ENCODE measurements at regions not wholly inside any gene's neighbourhood (a gene's known extent, or its start where the extent isn't known, plus 50 kb on each side); places are given as distances from the start of the nearest gene placed in this dataset.

DNA sequence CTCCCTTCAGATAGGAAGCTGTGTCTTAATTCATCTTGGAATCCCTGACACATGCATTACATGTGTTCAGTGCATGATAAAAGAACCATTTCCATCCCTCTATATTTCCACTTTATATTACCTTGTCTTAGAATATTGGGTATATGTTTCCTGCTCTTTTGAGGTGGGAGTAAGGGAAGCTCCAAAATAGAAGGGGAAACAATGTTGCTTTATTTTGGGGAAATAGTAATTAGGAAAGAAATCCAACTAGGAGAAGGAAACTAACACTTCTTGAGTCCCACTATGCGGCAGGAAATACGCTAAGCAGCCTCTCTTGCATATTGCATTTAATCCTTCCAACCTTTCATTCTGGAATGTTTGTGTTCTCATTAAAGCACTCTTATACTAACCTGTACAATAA lies 89.4 kb upstream of the VAV3 start:
- Histone ChIP-seq H3K9ac (ENCODE audit: low read depth, low read length) (no peak overlapping the region), H2BK5ac (ENCODE audit: low read depth, low read length, poor library complexity, severe bottlenecking) (no peak overlapping the region), H2AK5ac (ENCODE audit: low read depth, low read length) (no peak overlapping the region), H3K36me3 (ENCODE audit: control insufficient read depth, insufficient read depth, low read length) (no peaks in the 10 kb centered on the region), H2AFZ (replicated peaks; ENCODE audit: low read length, poor library complexity) (no peak overlapping the region), H3K4me3 (ENCODE audit: insufficient read depth, low read depth, low read length) (no peak overlapping the region), H4K20me1 (ENCODE audit: insufficient read depth, low read length) (no peaks in the 10 kb centered on the region), H3K9me3 (ENCODE audit: control insufficient read depth, insufficient read depth, low read length) (no peaks in the 10 kb centered on the region), H3K4me1 (ENCODE audit: control insufficient read depth, insufficient read depth, low read length) (no peaks in the 10 kb centered on the region), H3K79me1 (ENCODE audit: low read depth in 1 of 2, low read length in 2 of 2) (no peaks in the 10 kb centered on the region), H3K18ac (ENCODE audit: low read depth, low read length) (no peak overlapping the region), H3K4ac (ENCODE audit: low read depth, low read length) (no peak overlapping the region), H3K27me3 (ENCODE audit: control insufficient read depth, insufficient read depth, low read length) (no peaks in the 10 kb centered on the region), H4K5ac (ENCODE audit: low read depth, low read length) (no peak overlapping the region), H3K4me2 (ENCODE audit: low read depth, low read length) (no peak overlapping the region), H3K23ac (ENCODE audit: low read depth, low read length) (no peak overlapping the region), H2BK15ac (ENCODE audit: low read depth, low read length) (no peak overlapping the region), H3K9me1 (ENCODE audit: insufficient read depth, low read length) (no peaks in the 10 kb centered on the region), H2BK120ac (ENCODE audit: low read depth, low read length) (no peak overlapping the region), H2BK20ac (ENCODE audit: low read depth, low read length) (no peak overlapping the region), H3K14ac (replicated peaks; ENCODE audit: low read depth, low read length) (no peak overlapping the region), H4K91ac (ENCODE audit: insufficient read depth, low read depth, low read length) (no peak overlapping the region), H3K56ac (ENCODE audit: extremely low read depth, insufficient read depth, low read length) (no peak overlapping the region), H4K8ac (ENCODE audit: low read depth in 2 of 2, low read length in 2 of 2) (no peak overlapping the region), H3K27ac (ENCODE audit: insufficient read depth, low read length) (no peak overlapping the region), H2AK9ac (replicated peaks; ENCODE audit: low read depth, low read length, poor library complexity) (no peak overlapping the region)
- ATAC-seq (ENCODE audit: low read depth) = no peak
- in situ Hi-C loops (cut with MboI; ENCODE audit: low sequenced_read_pairs) = no loop called here
- dilution Hi-C loops (cut with HindIII; ENCODE audit: low sequenced_read_pairs, unreplicated experiment) = no loop called here
- no TSS peak for BruUV-seq (replicated peaks)
- WGBS, 2 experiments (ENCODE audit: extremely low coverage in 2 of 2, insufficient read length in 1 of 2) = no CpG with 5 or more reads among the region's 2 CpGs
- intact Hi-C loops (cut with micrococcal nuclease) = no loop called here
- POLR2A ChIA-PET (ENCODE audit: unreplicated experiment) = no interaction called here
- CTCF ChIA-PET = no interaction called here
- no peak for TF ChIP-seq MXI1 (IDR thresholded peaks at IDR 0.05; ENCODE audit: borderline replicate concordance, low read depth, low read length)
- TF ChIP-seq RFX5 (IDR thresholded peaks at IDR 0.05; ENCODE audit: low read depth, low read length) = no peak
- no peak for TF ChIP-seq MAFK (IDR thresholded peaks at IDR 0.05; ENCODE audit: low read depth, low read length)
- TF ChIP-seq, protein P1, sequence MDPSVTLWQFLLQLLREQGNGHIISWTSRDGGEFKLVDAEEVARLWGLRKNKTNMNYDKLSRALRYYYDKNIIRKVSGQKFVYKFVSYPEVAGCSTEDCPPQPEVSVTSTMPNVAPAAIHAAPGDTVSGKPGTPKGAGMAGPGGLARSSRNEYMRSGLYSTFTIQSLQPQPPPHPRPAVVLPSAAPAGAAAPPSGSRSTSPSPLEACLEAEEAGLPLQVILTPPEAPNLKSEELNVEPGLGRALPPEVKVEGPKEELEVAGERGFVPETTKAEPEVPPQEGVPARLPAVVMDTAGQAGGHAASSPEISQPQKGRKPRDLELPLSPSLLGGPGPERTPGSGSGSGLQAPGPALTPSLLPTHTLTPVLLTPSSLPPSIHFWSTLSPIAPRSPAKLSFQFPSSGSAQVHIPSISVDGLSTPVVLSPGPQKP (IDR thresholded peaks at IDR 0.05; ENCODE audit: borderline replicate concordance, low read depth, low read length) = no peak
- TF ChIP-seq BHLHE40 (IDR thresholded peaks at IDR 0.05; ENCODE audit: low read depth, low read length) = no peak
- no peak for TF ChIP-seq CEBPB (IDR thresholded peaks at IDR 0.05; ENCODE audit: low read depth, low read length)
- no peak for TF ChIP-seq POLR2A (IDR thresholded peaks at IDR 0.05; ENCODE audit: low read depth, low read length)
- no peak for TF ChIP-seq FOS (IDR thresholded peaks at IDR 0.05; ENCODE audit: low read depth, low read length)
- no peak for TF ChIP-seq RAD21 (IDR thresholded peaks at IDR 0.05; ENCODE audit: low read length)
- TF ChIP-seq CHD1 (IDR thresholded peaks at IDR 0.05; ENCODE audit: low read depth, low read length) = no peak
- TF ChIP-seq MAZ (IDR thresholded peaks at IDR 0.05; ENCODE audit: borderline replicate concordance, low read depth, low read length) = no peak
- no peak for TF ChIP-seq NFE2L2 (IDR thresholded peaks at IDR 0.05; ENCODE audit: low read depth, low read length)
- TF ChIP-seq RCOR1 (IDR thresholded peaks at IDR 0.05; ENCODE audit: insufficient replicate concordance, low read length) = no peak
- no peak for TF ChIP-seq SMC3 (IDR thresholded peaks at IDR 0.05; ENCODE audit: low read depth, low read length)
- TF ChIP-seq, protein P2, sequence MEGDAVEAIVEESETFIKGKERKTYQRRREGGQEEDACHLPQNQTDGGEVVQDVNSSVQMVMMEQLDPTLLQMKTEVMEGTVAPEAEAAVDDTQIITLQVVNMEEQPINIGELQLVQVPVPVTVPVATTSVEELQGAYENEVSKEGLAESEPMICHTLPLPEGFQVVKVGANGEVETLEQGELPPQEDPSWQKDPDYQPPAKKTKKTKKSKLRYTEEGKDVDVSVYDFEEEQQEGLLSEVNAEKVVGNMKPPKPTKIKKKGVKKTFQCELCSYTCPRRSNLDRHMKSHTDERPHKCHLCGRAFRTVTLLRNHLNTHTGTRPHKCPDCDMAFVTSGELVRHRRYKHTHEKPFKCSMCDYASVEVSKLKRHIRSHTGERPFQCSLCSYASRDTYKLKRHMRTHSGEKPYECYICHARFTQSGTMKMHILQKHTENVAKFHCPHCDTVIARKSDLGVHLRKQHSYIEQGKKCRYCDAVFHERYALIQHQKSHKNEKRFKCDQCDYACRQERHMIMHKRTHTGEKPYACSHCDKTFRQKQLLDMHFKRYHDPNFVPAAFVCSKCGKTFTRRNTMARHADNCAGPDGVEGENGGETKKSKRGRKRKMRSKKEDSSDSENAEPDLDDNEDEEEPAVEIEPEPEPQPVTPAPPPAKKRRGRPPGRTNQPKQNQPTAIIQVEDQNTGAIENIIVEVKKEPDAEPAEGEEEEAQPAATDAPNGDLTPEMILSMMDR (conservative IDR thresholded peaks at IDR 0.05; ENCODE audit: low read depth, low read length) = no peak
- TF ChIP-seq, protein P3, sequence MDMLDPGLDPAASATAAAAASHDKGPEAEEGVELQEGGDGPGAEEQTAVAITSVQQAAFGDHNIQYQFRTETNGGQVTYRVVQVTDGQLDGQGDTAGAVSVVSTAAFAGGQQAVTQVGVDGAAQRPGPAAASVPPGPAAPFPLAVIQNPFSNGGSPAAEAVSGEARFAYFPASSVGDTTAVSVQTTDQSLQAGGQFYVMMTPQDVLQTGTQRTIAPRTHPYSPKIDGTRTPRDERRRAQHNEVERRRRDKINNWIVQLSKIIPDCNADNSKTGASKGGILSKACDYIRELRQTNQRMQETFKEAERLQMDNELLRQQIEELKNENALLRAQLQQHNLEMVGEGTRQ (IDR thresholded peaks at IDR 0.05; ENCODE audit: low read depth, low read length) = no peak
- no peak for DNase-seq
